Activated CD8-positive, alpha-beta memory T cell treated with anti-CD3 and anti-CD28 coated beads for 36 hours (primary cell): ENCODE measurements at regions not wholly inside any gene's neighbourhood (a gene's known extent, or its start where the extent isn't known, plus 50 kb on each side); places are given as distances from the start of the nearest gene placed in this dataset.
"Not testable (repeated sequence)": the region's sequence is repeated elsewhere in the genome, so short reads cannot be mapped to it uniquely, and the experiment has no call there.

Experiments used
- CTCF ChIA-PET: fragments of 350-600 bp; sonication (Branson Sonifier 250); formaldehyde crosslinking; loops from one replicate; lab custom pipeline; 2021; ENCODE audit warnings: antibody characterized with exemption; lab: Charles Lee
- POLR2A ChIA-PET: fragments of 350-600 bp; sonication (Branson Sonifier 250); formaldehyde crosslinking; loops from one replicate; lab custom pipeline; 2021; ENCODE audit warnings: antibody characterized with exemption; lab: Charles Lee

DNA sequence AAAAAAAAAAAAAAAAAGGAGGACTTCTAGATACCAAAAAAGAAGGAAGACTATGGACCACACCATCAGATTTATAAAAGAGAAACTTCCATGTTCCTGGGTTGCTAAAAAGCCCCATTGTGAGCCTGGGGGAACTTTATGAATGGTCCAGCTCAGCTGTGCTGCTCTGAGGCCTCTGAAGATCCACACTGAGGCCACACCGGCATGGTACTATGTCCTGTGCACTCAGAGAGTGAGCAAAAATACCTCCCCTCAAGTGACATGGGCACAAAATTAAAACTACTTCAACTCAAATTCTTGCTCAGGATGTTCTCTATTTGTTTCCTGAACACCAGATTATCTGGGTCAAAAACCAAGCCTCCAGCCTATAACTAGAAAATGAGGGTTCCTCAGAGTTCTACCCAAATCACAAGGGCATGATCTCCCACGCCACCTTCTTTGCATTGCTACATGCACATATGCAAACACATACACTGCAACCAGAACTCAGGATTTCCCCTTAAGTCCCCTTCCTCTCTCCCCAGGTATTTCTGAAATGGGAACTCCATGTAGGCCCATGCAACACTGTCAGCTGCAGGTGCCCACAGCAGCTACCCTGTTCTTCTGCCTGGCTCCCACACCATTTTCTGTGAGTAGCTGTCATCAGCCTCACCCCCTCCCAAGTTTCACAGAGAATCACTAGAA, 94.4 kb downstream of the SH3GLB1 start:
- POLR2A ChIA-PET: no interaction called here
- CTCF ChIA-PET: interaction anchor here (0.7 kb wide), 1 partner anchor 335 kb away, joined by 4 read pairs; no protein-coding TSS in a partner anchor

DNA sequence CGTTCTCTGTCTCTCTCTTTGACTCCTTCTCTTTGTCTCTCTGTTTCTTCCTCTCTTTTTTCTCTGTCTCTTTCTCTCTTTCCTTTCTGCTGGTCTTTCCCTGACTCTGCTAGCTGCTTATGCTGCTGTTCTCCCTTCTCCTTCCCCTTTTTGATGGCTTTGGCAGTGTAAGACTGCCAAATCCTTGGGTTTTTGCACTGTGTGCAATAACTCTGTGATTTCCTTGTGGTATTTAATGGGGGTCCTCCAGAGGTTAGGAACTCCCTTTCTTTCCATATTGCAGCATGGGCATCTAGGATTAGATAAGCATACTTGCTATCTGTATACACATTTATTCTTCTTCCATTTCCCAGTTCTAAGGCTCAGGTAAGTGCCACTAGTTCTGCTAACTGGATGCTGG, 99.3 kb downstream of the SH3GLB1 start:
- POLR2A ChIA-PET, CTCF ChIA-PET: not testable (repeated sequence)

DNA sequence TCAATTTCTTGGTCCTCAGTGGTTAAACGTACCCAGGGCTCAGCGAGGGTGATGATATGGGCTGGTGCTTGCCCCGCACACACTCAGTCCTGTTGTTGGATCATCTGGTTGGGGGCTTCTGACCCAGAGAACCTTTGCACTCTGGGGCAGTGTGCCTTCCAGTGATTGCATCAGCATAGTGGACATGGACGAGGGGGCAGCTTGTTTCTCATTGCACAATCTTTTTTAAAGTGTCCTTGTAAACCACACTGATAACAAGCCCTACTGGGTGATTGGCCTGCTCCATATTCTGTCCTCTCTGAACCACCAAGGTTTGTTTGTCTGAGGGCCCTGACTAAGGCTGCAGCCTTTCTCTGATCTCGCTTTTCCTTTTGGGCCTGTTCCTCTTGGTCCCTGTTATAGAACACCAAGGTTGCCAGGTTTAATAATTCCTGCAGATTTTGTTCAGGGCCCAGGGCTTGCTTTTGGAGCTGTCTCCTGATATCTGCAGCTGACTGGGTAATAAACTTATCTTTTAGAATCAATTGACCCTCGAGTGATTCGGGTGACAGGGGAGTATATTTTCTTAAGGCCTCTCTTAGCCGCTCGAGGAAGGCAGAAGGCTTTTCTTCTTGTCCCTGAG, 101.6 kb downstream of the SH3GLB1 start:
- POLR2A ChIA-PET, CTCF ChIA-PET: not testable (repeated sequence)

DNA sequence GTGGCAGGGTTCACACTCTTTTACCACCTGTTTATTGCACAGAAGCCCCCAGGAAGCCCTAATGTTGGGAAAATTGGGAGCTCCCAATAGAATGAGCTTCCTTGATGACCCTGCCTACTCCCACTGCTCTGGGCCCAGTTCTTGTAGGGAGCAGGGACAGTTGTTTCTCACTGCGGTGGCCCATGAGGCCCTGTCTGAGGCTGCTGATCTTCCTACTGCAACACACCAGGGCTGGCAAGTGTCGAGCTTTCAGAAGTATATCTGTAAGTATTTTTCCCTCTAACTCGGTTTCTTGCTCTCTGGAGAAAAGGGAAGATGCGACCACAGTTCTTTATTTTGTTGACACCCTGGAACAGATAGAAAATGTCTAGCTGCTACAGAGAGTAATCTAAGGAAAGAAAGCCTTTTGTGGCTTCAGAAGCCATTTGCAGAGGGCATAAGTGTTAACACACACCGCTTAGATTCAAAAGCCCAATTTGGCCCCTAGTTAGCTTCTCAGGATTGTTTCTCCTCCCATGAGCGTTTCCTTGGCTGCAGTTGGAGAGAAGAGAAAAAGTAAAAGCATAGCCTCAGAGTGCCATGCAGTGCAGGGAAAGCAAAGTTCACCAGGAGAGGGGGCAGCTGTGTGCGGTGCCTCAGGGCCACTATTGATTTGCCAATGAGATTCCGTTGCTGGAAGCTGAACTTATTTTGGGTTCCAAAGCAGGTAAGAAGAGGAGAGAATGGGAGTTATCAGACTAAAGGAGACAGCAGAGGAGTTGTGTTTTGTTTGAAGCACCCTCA, 102.6 kb downstream of the SELENOF start:
- ChIA-PET CTCF (interaction anchor here (1.3 to 1.7 kb wide), 2 partner anchors 23 to 59 kb away, joined by 3 to 5 read pairs; no protein-coding TSS in a partner anchor), POLR2A (no interaction called here)

DNA sequence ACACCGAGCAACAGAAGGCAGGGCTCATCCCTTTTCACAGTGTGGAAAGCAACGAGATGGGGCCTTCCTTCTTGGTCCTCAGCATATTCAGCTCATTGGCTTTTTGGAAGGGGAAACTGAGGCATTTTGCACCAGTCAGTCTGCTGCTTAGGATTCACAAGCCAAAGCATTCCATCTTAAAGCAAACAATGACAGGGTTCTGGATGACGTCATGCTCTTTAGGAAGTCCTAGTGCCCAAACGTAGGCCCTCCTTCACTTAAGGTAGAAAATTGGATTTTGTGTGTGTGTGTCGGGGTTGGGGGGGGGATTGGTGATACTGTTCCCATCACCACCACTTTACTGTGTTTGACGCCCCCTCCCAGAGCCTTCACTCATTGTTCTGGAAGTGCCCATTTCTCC, 101.6 kb downstream of the SELENOF start:
- ChIA-PET POLR2A (no interaction called here), CTCF (interaction anchor here (1.3 to 1.7 kb wide), 2 partner anchors 22 to 60 kb away, joined by 3 to 5 read pairs; no protein-coding TSS in a partner anchor)
